Hematopoietic multipotent progenitor cell (in vitro differentiated cells): ENCODE measurements at regions not wholly inside any gene's neighbourhood (a gene's known extent, or its start where the extent isn't known, plus 50 kb on each side); places are given as distances from the start of the nearest gene placed in this dataset.

Experiments used
- DNase-seq, 3 donors: peaks; one replicate each; pipeline ENCODE4 v3.0.0-alpha.2; 2011 to 2015; ENCODE audit warnings: low read depth in 2 of 3, low spot score in 2 of 3

- DNase-seq, result no peak
Observed at GRCh38 chr20:60490217-60491050, 532.2 kb downstream of the CDH26 start.

- no peak for DNase-seq
Observed at GRCh38 chr20:60491051-60491581, 532.9 kb downstream of the CDH26 start.

- DNase-seq, result no peak
Observed at GRCh38 chr20:60494476-60494875, 536.3 kb downstream of the CDH26 start.

- no peak for DNase-seq
Observed at GRCh38 chr20:60497298-60498035, 539.2 kb downstream of the CDH26 start.

GRCh38 chr20:60500038-60500701, 541.9 kb downstream of the CDH26 start:
- no peak for DNase-seq

- DNase-seq, result no peak
Observed at GRCh38 chr20:60501048-60501447, 542.8 kb downstream of the CDH26 start.

- no peak for DNase-seq
Observed at GRCh38 chr20:60502881-60503280, 544.7 kb downstream of the CDH26 start.

GRCh38 chr20:60505423-60505822, 547.2 kb downstream of the CDH26 start:
- DNase-seq, result no peak

GRCh38 chr20:60506061-60506460, 547.8 kb downstream of the CDH26 start:
- DNase-seq, result no peak

GRCh38 chr20:60507087-60507694, 549.0 kb downstream of the CDH26 start:
- no peak for DNase-seq

GRCh38 chr20:60509407-60509806, 551.2 kb downstream of the CDH26 start:
- DNase-seq, result no peak

- no peak for DNase-seq
Observed at GRCh38 chr20:60510356-60510755, 552.1 kb downstream of the CDH26 start.

- no peak for DNase-seq
Observed at GRCh38 chr20:60512443-60512842, 554.2 kb downstream of the CDH26 start.

GRCh38 chr20:60513141-60513540, 554.9 kb downstream of the CDH26 start:
- DNase-seq, result no peak

- DNase-seq, result no peak
Observed at GRCh38 chr20:60516442-60516841, 558.2 kb downstream of the CDH26 start.

GRCh38 chr20:60518022-60518421, 559.8 kb downstream of the CDH26 start:
- DNase-seq, result no peak

- no peak for DNase-seq
Observed at GRCh38 chr20:60525397-60525796, 567.2 kb downstream of the CDH26 start.

- DNase-seq, result no peak
Observed at GRCh38 chr20:60527656-60528055, 569.4 kb downstream of the CDH26 start.

- DNase-seq, result no peak
Observed at GRCh38 chr20:60528141-60528540, 569.9 kb downstream of the CDH26 start.

- no peak for DNase-seq
Observed at GRCh38 chr20:60529149-60529548, 570.9 kb downstream of the CDH26 start.

- no peak for DNase-seq
Observed at GRCh38 chr20:60535211-60535610, 577.0 kb downstream of the CDH26 start.
